Lung microvascular endothelial cell (primary cell): ENCODE measurements at regions not wholly inside any gene's neighbourhood (a gene's known extent, or its start where the extent isn't known, plus 50 kb on each side); places are given as distances from the start of the nearest gene placed in this dataset.
A peak's percentile ranks its signal among the peaks of the same experiment; 100 is the strongest.
"Not testable (repeated sequence)": the region's sequence is repeated elsewhere in the genome, so short reads cannot be mapped to it uniquely, and the experiment has no call there.

Experiments
- DNase-seq, 2 donors: peaks; one replicate each; pipeline versions ENCODE4 v3.0.0 to v3.0.0-alpha.2; 2010; ENCODE audit warnings: low read depth in 2 of 2

DNA sequence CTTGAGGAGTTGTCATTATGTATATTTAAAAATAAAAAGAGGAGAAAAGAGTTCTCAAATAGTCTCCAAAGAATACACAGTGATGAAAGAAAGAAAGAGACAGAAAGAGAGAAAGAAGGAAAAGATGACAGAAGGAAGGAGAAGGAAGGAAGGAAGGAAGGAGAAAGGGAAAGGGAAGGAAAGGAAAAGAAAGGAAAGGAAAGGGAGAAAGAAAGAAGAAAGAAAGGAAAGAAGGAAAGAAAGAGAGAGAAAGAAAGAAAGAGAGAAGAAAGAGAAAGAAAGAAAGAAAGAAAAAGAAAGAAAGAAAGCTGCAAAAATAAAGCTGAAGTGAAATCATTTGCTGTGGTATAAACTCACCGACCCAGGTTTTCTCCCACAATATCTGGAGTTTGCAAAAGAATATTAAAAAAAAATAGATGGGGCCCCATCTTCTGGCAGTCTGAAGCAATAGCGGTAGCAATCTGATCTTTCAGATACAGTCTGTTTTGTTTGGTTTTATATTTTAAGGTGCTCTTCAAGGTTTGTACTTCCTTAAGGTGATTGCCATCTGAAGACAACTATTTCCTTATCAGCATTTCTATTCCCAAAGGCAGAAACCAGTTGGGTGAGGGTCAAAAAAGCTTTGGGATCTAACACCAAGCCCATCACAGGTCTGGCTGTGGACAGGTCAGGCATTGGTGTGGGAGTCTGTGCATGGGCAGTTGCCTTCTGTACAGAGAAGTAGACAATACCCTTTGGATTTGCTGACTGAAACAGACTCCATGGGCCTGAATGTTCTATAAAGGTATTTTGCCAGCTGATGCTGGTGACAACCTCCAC, 160.4 kb downstream of the CPEB2 start:
- peak; percentile 27 to 61 for DNase-seq

- DNase-seq: no peak
These were observed 161.0 kb downstream of the CPEB2 start for GRCh38 chr4:15163284-15163645.

- no peak for DNase-seq
These were observed 162.3 kb downstream of the CPEB2 start for GRCh38 chr4:15164571-15164970.

GRCh38 chr4:15167743-15168142, 165.5 kb downstream of the CPEB2 start:
- no peak for DNase-seq

- no peak for DNase-seq
These were observed 166.5 kb downstream of the CPEB2 start for GRCh38 chr4:15168759-15169158.

GRCh38 chr4:15171725-15172124, 169.4 kb downstream of the CPEB2 start:
- no peak for DNase-seq

- no peak for DNase-seq
These were observed 171.0 kb downstream of the CPEB2 start for GRCh38 chr4:15173251-15173650.

DNA sequence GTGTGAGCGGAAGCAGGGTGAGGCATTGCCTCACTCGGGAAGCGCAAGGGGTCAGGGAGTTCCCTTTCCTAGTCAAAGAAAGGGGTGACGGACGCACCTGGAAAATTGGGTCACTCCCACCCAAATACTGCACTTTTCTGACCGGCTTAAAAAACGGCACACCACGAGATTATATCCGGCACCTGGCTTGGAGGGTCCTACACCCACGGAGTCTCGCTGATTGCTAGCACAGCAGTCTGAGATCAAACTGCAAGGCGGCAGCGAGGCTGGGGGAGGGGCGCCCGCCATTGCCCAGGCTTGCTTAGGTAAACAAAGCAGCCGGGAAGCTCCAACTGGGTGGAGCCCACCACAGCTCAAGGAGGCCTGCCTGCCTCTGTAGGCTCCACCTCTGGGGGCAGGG, 171.9 kb downstream of the CPEB2 start:
- DNase-seq: not testable (repeated sequence)

DNA sequence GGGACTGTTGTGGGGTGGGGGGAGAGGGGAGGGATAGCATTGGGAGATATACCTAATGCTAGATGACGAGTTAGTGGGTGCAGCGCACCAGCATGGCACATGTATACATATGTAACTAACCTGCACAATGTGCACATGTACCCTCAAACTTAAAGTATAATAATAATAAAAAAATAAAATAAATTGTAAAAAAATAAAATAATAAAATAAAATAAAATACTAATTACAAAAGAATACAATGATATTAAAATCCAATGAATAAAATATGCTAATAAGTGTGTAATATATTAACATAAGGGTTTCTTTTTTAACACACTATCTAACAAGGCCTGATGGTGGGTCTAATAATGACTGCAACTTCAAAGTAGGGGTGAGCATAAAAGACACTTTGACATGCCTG, 177.6 kb downstream of the CPEB2 start:
- DNase-seq: not testable (repeated sequence)

- peak; percentile 59 to 70 for DNase-seq
These were observed 180.4 kb downstream of the CPEB2 start for GRCh38 chr4:15182600-15183220.

GRCh38 chr4:15186149-15186548, 183.9 kb downstream of the CPEB2 start:
- no peak for DNase-seq

GRCh38 chr4:15186806-15187205, 184.5 kb downstream of the CPEB2 start:
- no peak for DNase-seq

DNA sequence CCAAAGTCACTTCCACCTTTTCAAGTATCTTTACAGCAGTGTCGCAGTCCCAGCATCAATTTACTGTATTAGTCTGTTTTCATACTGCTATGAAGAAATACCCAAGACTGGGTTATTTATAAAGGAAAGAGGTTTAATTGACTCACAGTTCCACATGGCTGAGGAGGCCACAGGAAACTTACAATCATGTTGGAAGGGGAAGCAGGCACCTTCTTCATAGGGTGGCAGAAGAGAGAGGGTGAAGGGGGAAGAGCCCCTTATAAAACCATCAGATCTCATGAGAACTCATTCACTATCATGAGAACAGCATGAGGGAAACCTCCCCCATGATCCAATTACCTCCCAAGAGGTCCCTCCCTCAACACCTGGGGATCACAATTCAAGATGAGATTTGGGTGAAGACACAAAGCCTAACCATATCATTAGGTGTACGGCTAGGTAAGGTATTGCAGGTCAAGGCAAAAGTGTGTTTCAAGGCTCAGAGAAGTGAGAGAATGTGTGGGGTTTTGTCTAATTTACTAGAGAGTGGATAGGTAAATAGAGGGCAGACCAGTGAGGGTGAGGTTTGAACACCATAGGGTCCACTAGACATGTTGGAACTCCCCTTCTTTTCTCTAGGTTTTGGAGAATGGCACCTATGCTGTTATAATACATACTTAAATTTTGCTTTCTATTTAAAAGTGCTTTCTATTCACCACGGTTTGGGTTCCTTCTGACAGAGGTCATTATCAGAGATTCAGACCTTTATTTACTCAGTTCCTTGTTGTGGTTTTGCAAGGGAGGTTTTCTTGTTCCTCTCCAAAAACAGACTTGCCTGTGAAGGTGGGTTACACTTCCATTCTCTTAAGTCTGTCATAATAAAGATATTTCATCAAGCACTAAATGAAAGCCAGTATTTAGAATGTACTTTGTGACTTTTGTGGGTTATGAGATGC, 186.6 kb downstream of the CPEB2 start:
- DNase-seq: no peak

DNA sequence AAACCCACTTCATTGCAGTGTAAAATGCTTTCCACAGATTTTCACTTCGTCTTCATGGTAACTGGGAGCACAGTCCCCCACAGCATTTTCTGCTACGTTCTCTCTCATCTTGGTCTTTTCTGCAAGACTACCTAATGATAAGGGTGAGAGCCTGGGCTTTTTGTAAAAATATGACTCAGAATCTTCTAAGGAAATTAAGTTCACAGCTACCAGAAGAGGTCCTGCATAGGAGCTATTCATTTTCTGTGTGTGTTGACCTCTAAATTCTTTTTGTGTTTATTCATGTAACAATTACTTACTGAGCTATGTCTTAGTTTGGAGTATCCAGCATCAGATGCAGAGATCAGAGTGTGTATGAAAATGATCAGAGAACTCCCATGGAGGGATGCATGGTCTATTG, 192.2 kb downstream of the CPEB2 start:
- peak in 1 of 2 donors; percentile 5 for DNase-seq

DNA sequence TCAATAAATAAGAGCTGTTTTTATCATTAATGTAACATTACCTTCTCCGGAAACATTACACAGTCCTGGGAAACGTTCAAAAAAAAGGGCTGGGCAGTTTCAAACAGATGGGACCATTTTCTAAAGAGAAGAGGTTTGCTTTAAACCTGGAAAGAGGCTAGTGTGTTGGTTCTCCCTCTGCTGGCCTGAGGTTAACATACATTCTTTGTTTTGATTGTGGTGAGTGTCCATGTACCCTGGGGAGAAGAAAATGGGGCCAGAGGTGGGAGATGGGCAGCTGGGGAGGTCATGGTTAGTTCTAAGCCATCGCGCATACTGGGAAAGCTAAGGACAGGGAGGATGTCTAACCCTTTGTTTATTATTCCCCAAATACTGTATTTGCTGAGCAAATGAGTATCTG, 194.7 kb downstream of the CPEB2 start:
- DNase-seq: peak; percentile 36 to 56

- DNase-seq: no peak
These were observed 195.9 kb downstream of the CPEB2 start for GRCh38 chr4:15198070-15198727.

DNA sequence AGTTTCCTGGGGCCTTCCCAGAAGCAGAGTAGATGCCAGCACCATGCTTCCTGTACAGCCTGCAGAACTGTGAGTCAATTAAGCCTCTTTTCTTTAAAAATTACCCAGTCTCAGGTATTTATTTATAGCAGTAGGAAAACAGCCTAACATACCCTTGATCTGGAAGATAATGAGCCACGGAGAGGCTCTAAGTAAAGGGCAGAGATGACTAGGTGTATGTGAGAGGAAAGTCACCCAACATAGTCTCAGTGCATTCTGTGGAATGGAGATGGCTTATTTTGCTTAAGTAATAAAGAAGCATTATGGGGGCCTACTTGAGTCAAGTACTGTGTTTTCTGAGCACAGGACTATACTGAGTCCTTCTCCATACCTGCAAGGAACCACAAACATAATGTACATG, 199.5 kb downstream of the CPEB2 start:
- DNase-seq: no peak

- DNase-seq: no peak
These were observed 200.2 kb downstream of the CPEB2 start for GRCh38 chr4:15202481-15202880.

DNA sequence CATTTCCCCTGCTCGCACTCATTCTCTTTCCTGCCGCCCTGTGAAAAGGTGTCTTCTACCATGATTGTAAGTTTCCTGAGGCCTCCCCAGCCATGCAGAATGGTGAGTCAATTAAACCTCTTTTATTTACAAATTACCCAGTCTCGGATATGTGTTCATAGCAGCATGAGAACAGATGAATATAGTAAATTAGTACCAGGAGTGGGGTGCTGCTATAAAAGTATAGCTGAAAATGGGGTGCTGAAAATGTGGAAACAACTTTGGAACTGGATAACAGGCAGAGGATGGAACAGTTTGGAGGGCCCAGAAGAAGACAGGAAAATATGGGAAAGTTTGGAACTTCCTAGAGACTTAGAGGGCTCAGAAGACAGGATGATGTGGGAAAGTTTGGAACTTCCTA, 204.2 kb downstream of the CPEB2 start:
- not testable (repeated sequence) for DNase-seq

DNA sequence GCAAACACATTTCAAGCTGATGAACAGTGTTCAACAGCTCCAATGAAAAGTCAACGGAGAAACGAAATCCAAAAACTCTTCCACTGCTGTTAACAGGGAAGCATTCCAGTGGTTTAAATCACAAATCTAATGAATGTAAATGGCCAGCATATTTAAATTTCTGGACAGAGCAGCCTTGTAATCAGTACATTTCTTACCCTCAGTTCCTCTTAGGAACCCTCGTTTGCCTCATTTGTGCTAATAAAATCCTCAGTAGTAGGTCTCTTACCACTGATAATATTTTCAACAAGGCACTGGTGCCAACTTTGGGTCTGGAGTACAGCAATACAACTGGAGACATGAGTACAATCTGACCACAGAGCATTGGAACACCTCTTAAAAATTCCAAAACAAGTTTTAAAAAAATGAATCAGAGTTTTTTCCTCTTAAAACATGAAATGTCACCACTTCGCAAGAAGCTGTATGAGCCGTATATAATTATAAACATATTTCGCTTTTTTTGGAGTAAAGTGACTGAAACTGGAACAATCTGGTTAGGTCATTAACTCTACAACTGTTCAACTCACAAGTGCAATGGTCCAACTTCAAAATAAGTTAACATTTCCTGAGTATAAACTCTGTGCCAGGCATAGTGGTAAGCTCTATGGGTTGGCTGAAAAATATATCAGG, 211.2 kb downstream of the CPEB2 start:
- no peak for DNase-seq

- no peak for DNase-seq
These were observed 212.7 kb upstream of the C1QTNF7 start for GRCh38 chr4:15215109-15215508.
